22Rv1 (cell line): ENCODE measurements at regions not wholly inside any gene's neighbourhood (a gene's known extent, or its start where the extent isn't known, plus 50 kb on each side); places are given as distances from the start of the nearest gene placed in this dataset.
"Not testable (repeated sequence)": the region's sequence is repeated elsewhere in the genome, so short reads cannot be mapped to it uniquely, and the experiment has no call there.

ENCODE experiments used
- H3K27ac ChIP-seq: fragments of 450-650 bp; 2 replicates; pipeline ENCODE4 v1.5.1; 2017
- CTCF ChIP-seq: fragments of 450-650 bp; IDR thresholded peaks from 2 replicates; pipeline ENCODE4 v1.5.1; 2017; ENCODE audit warnings: mild to moderate bottlenecking
- ZFX ChIP-seq: fragments of 450-650 bp; IDR thresholded peaks from 2 replicates; pipeline ENCODE4 v1.6.1; 2017; ENCODE audit warnings: antibody characterized with exemption, borderline replicate concordance

- no peak overlapping the region for H3K27ac ChIP-seq
- TF ChIP-seq ZFX (no peak), CTCF (peak; percentile 68)
Measured at GRCh38 chr5:162593881-162594280, 526.3 kb downstream of the GABRG2 start.

- TF ChIP-seq ZFX (no peak), CTCF (no peak)
- H3K27ac ChIP-seq: no peak overlapping the region
Measured at GRCh38 chr5:162603443-162604070, 536.0 kb downstream of the GABRG2 start.

- TF ChIP-seq CTCF (peak; percentile 65), ZFX (no peak)
- H3K27ac ChIP-seq: no peak overlapping the region
Measured at GRCh38 chr5:162607879-162608278, 540.3 kb downstream of the GABRG2 start.

GRCh38 chr5:162621726-162622263, 554.2 kb downstream of the GABRG2 start:
- H3K27ac ChIP-seq: not testable (repeated sequence)

GRCh38 chr5:162624110-162624509, 556.5 kb downstream of the GABRG2 start:
- TF ChIP-seq CTCF: no peak
- TF ChIP-seq ZFX: no peak
- H3K27ac ChIP-seq: no peak overlapping the region

- H3K27ac ChIP-seq: no peak overlapping the region
- TF ChIP-seq CTCF: no peak
- no peak for TF ChIP-seq ZFX
Measured at GRCh38 chr5:162637481-162637880, 569.9 kb downstream of the GABRG2 start.

GRCh38 chr5:162638849-162639248, 571.3 kb downstream of the GABRG2 start:
- H3K27ac ChIP-seq: no peak overlapping the region
- TF ChIP-seq ZFX: no peak

GRCh38 chr5:162641142-162641813, 573.7 kb downstream of the GABRG2 start:
- H3K27ac ChIP-seq: no peak overlapping the region

More at GRCh38 chr5:162641142-162641813, 573.7 kb downstream of the GABRG2 start:
- no peak for TF ChIP-seq ZFX
- no peak for TF ChIP-seq CTCF
